ENCODE measurements at regions not wholly inside any gene's neighbourhood (a gene's known extent, or its start where the extent isn't known, plus 50 kb on each side); places are given as distances from the start of the nearest gene placed in this dataset.

GRCh38 chr4:117491516-117491915 lies 406.1 kb upstream of the TRAM1L1 start:
- DNase-seq (ENCODE audit: low spot score) = no peak
- in situ Hi-C loops (cut with MboI; ENCODE audit: low sequenced_read_pairs, unreplicated experiment) = no loop called here
- no peak for TF ChIP-seq CTCF (IDR thresholded peaks at IDR 0.05; ENCODE audit: borderline replicate concordance, control extremely low read depth, extremely low read depth, insufficient read depth, missing control alignments)

GRCh38 chr4:117495802-117496201 lies 410.4 kb upstream of the TRAM1L1 start:
- DNase-seq (ENCODE audit: low spot score) = no peak
- TF ChIP-seq CTCF (IDR thresholded peaks at IDR 0.05; ENCODE audit: borderline replicate concordance, control extremely low read depth, extremely low read depth, insufficient read depth, missing control alignments) = no peak
- in situ Hi-C loops (cut with MboI; ENCODE audit: low sequenced_read_pairs, unreplicated experiment) = no loop called here

- DNase-seq (ENCODE audit: low spot score) = no peak
- in situ Hi-C loops (cut with MboI; ENCODE audit: low sequenced_read_pairs, unreplicated experiment) = no loop called here
- no peak for TF ChIP-seq CTCF (IDR thresholded peaks at IDR 0.05; ENCODE audit: borderline replicate concordance, control extremely low read depth, extremely low read depth, insufficient read depth, missing control alignments)
These were observed 427.0 kb upstream of the TRAM1L1 start for GRCh38 chr4:117512414-117512813.

GRCh38 chr4:117514391-117515175 lies 429.2 kb upstream of the TRAM1L1 start:
- in situ Hi-C loops (cut with MboI; ENCODE audit: low sequenced_read_pairs, unreplicated experiment) = no loop called here
- no peak for DNase-seq (ENCODE audit: low spot score)

GRCh38 chr4:117515921-117516320 lies 430.5 kb upstream of the TRAM1L1 start:
- in situ Hi-C loops (cut with MboI; ENCODE audit: low sequenced_read_pairs, unreplicated experiment) = no loop called here
- no peak for TF ChIP-seq CTCF (IDR thresholded peaks at IDR 0.05; ENCODE audit: borderline replicate concordance, control extremely low read depth, extremely low read depth, insufficient read depth, missing control alignments)
- DNase-seq (ENCODE audit: low spot score) = no peak

More at GRCh38 chr4:117514391-117515175, 429.2 kb upstream of the TRAM1L1 start:
- TF ChIP-seq CTCF (IDR thresholded peaks at IDR 0.05; ENCODE audit: borderline replicate concordance, control extremely low read depth, extremely low read depth, insufficient read depth, missing control alignments) = no peak

GRCh38 chr4:117527601-117528000 lies 442.2 kb upstream of the TRAM1L1 start:
- no peak for DNase-seq (ENCODE audit: low spot score)
- no peak for TF ChIP-seq CTCF (IDR thresholded peaks at IDR 0.05; ENCODE audit: borderline replicate concordance, control extremely low read depth, extremely low read depth, insufficient read depth, missing control alignments)
- in situ Hi-C loops (cut with MboI; ENCODE audit: low sequenced_read_pairs, unreplicated experiment) = no loop called here
